HL-60 (cell line): ENCODE measurements at regions not wholly inside any gene's neighbourhood (a gene's known extent, or its start where the extent isn't known, plus 50 kb on each side); places are given as distances from the start of the nearest gene placed in this dataset.

Source experiments
- DNase-seq, 2 experiments: peaks; one replicate each; pipeline ENCODE4 v3.0.0-alpha.2; 2010 to 2020; ENCODE audit warnings: low read depth in 1 of 2, low spot score in 1 of 2
- H3K27ac ChIP-seq: fragments of 250-450 bp; sonication (Bioruptor Pico); replicated peaks from 2 replicates; pipeline ENCODE4 v1.5.1; 2020; ENCODE audit warnings: mild to moderate bottlenecking, moderate library complexity
- H3K27me3 ChIP-seq: fragments of 250-450 bp; sonication (Bioruptor Pico); 2 replicates; pipeline ENCODE4 v1.5.1; 2021; ENCODE audit warnings: mild to moderate bottlenecking, moderate library complexity; ENCODE audit not compliant: insufficient read depth, poor library complexity, severe bottlenecking
- H3K4me3 ChIP-seq: replicated peaks from 2 replicates; pipeline ENCODE4 v1.5.1; 2011; ENCODE audit warnings: mild to moderate bottlenecking, control low read depth, low read length; ENCODE audit not compliant: insufficient read depth
- GABPA ChIP-seq: IDR thresholded peaks from 2 replicates; pipeline ENCODE4 v1.6.1; 2012; ENCODE audit warnings: low read depth
- POLR2AphosphoS5 ChIP-seq: IDR thresholded peaks from 2 replicates; pipeline ENCODE4 v1.6.1; 2012; ENCODE audit warnings: low read depth
- SPI1 ChIP-seq: IDR thresholded peaks from 2 replicates; pipeline ENCODE4 v1.6.1; 2012; ENCODE audit warnings: low read depth, mild to moderate bottlenecking, borderline replicate concordance
- TF ChIP-seq, protein P1 (sequence below): IDR thresholded peaks from 2 replicates; pipeline ENCODE4 v1.6.1; 2012; ENCODE audit warnings: low read depth; ENCODE audit not compliant: insufficient replicate concordance
- TF ChIP-seq, protein P2 (sequence below): IDR thresholded peaks from one replicate; pipeline ENCODE4 v1.5.1; 2011; ENCODE audit warnings: low read length, control low read depth, inconsistent platforms; ENCODE audit not compliant: insufficient read depth

DNA sequence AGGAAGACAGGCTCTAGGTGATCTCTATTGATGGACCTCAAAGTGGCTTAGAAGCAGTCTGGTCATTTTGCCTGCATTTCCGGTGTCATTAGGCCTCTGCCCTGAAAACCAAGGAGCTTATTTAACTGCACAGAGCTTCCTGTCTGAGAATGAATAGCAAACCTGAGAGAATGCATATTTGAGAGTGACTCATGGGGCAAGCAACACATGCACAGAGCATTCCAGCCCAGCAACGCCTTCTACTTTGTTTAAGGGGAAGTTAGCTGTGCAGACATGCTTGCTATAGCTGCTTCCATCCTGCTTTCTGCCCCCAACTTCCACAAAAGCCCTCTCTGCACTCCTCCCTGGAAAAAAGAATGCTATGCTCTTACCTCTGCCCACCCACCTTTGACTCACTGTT is 232.8 kb downstream of the GRB14 start:
- TF ChIP-seq POLR2AphosphoS5 (no peak), GABPA (no peak), SPI1 (no peak)
- TF ChIP-seq, protein P1, sequence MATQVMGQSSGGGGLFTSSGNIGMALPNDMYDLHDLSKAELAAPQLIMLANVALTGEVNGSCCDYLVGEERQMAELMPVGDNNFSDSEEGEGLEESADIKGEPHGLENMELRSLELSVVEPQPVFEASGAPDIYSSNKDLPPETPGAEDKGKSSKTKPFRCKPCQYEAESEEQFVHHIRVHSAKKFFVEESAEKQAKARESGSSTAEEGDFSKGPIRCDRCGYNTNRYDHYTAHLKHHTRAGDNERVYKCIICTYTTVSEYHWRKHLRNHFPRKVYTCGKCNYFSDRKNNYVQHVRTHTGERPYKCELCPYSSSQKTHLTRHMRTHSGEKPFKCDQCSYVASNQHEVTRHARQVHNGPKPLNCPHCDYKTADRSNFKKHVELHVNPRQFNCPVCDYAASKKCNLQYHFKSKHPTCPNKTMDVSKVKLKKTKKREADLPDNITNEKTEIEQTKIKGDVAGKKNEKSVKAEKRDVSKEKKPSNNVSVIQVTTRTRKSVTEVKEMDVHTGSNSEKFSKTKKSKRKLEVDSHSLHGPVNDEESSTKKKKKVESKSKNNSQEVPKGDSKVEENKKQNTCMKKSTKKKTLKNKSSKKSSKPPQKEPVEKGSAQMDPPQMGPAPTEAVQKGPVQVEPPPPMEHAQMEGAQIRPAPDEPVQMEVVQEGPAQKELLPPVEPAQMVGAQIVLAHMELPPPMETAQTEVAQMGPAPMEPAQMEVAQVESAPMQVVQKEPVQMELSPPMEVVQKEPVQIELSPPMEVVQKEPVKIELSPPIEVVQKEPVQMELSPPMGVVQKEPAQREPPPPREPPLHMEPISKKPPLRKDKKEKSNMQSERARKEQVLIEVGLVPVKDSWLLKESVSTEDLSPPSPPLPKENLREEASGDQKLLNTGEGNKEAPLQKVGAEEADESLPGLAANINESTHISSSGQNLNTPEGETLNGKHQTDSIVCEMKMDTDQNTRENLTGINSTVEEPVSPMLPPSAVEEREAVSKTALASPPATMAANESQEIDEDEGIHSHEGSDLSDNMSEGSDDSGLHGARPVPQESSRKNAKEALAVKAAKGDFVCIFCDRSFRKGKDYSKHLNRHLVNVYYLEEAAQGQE: no peak
- TF ChIP-seq, protein P2, sequence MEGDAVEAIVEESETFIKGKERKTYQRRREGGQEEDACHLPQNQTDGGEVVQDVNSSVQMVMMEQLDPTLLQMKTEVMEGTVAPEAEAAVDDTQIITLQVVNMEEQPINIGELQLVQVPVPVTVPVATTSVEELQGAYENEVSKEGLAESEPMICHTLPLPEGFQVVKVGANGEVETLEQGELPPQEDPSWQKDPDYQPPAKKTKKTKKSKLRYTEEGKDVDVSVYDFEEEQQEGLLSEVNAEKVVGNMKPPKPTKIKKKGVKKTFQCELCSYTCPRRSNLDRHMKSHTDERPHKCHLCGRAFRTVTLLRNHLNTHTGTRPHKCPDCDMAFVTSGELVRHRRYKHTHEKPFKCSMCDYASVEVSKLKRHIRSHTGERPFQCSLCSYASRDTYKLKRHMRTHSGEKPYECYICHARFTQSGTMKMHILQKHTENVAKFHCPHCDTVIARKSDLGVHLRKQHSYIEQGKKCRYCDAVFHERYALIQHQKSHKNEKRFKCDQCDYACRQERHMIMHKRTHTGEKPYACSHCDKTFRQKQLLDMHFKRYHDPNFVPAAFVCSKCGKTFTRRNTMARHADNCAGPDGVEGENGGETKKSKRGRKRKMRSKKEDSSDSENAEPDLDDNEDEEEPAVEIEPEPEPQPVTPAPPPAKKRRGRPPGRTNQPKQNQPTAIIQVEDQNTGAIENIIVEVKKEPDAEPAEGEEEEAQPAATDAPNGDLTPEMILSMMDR: no peak
- Histone ChIP-seq H3K27me3 (no peaks in the 10 kb centered on the region), H3K4me3 (no peak overlapping the region), H3K27ac (no peak overlapping the region)
- DNase-seq: no peak

DNA sequence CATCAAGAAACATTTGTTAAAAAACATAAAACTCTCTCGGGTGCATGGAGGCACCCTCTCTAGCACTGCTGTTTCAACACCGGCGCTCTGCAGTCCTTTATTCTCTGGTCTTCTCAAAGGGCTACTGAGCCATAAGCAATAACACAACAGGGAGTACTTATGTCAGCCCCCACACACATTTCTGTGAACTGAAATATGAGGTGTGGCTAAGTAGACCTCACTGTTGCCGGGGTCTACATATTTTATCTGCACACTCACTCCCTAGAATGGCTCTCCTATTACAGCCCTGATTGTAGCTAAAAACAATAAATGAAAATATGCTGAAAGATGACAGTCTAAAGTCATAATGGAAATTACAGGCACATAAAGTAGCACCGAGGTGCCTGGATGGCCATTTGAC is 235.1 kb downstream of the GRB14 start:
- DNase-seq: no peak
- Histone ChIP-seq H3K27ac (no peak overlapping the region), H3K27me3 (no peaks in the 10 kb centered on the region), H3K4me3 (no peak overlapping the region)
- TF ChIP-seq GABPA: no peak
- TF ChIP-seq, protein P2: no peak
- no peak for TF ChIP-seq POLR2AphosphoS5
- TF ChIP-seq SPI1: no peak
- TF ChIP-seq, protein P1: no peak

DNA sequence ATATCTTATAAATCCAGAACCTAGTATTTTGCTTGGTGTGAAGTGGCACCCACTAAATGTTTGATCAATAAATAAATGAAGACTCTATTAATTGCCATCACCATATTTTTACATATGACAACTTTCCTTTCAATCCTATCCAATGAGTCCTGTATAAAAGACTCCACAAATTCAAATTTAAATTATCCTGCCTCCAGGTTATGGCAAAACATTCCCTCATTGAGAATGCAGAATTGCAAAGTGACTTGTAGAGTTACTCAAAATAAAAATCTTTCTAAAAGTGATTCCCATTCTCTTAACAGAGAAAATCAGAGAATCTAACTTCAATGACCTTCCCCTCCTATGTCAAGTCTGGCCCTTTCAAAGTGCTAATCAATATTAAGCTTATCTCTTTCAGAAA is 236.8 kb downstream of the GRB14 start:
- no peaks in the 10 kb centered on the region for H3K27me3 ChIP-seq
- H3K4me3 ChIP-seq: no peak overlapping the region
- no peak for DNase-seq
- no peak overlapping the region for H3K27ac ChIP-seq
- TF ChIP-seq, protein P2: no peak
- TF ChIP-seq SPI1 (no peak), GABPA (no peak)
- TF ChIP-seq, protein P1: no peak
